SK-N-SH (cell line): ENCODE measurements at regions not wholly inside any gene's neighbourhood (a gene's known extent, or its start where the extent isn't known, plus 50 kb on each side); places are given as distances from the start of the nearest gene placed in this dataset.

Source experiments
- JUND ChIP-seq: IDR thresholded peaks from 2 replicates; pipeline ENCODE4 v1.4.0; 2012
- POLR2AphosphoS5 ChIP-seq: IDR thresholded peaks from 2 replicates; pipeline ENCODE4 v1.6.1; 2012; ENCODE audit warnings: low read depth, low read length
- SIN3A ChIP-seq: IDR thresholded peaks from 2 replicates; pipeline ENCODE4 v1.6.1; 2012; ENCODE audit warnings: low read depth, mild to moderate bottlenecking, low read length, moderate library complexity, borderline replicate concordance
- USF2 ChIP-seq: fragments of 150-350 bp; IDR thresholded peaks from 2 replicates; pipeline ENCODE4 v1.6.1; 2017; ENCODE audit warnings: antibody characterized with exemption, low read length, low read depth, borderline replicate concordance
- TF ChIP-seq, protein P1 (sequence below): fragments of 200-600 bp; sonication (generic); IDR thresholded peaks from 2 replicates; pipeline ENCODE4 v1.6.1; 2017; ENCODE audit warnings: antibody characterized with exemption, mild to moderate bottlenecking, moderate library complexity

DNA sequence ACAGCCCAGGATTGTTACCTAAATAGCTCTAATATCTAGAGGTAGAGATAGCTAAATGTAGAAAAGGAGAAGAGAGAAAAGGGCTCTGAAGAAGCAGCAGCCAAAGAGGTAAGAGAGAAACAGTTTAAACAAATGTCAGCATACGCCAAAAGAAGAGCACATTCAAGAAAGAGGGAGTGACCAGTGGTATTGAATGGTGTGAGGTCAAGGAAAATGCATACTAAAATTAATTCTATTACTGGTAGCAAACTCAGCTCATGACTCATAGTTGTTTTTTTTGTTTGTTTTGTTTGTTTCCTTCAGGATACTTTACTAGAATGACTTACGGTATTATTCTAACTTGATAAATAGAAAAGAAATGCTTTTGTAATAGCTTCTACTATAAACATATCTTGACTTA, 86.5 kb upstream of the FXR1 start:
- TF ChIP-seq, protein P1, sequence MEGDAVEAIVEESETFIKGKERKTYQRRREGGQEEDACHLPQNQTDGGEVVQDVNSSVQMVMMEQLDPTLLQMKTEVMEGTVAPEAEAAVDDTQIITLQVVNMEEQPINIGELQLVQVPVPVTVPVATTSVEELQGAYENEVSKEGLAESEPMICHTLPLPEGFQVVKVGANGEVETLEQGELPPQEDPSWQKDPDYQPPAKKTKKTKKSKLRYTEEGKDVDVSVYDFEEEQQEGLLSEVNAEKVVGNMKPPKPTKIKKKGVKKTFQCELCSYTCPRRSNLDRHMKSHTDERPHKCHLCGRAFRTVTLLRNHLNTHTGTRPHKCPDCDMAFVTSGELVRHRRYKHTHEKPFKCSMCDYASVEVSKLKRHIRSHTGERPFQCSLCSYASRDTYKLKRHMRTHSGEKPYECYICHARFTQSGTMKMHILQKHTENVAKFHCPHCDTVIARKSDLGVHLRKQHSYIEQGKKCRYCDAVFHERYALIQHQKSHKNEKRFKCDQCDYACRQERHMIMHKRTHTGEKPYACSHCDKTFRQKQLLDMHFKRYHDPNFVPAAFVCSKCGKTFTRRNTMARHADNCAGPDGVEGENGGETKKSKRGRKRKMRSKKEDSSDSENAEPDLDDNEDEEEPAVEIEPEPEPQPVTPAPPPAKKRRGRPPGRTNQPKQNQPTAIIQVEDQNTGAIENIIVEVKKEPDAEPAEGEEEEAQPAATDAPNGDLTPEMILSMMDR: no peak
- TF ChIP-seq JUND (no peak), SIN3A (no peak), POLR2AphosphoS5 (no peak), USF2 (no peak)
